Thyroid gland (tissue), 4 donors: ENCODE measurements at regions not wholly inside any gene's neighbourhood (a gene's known extent, or its start where the extent isn't known, plus 50 kb on each side); places are given as distances from the start of the nearest gene placed in this dataset.

Experiments used
- CTCF ChIP-seq, 6 experiments: fragments of 200-600 bp in 3 of 6; fragments of 450-650 bp in 3 of 6; sonication (generic) in 3 of 6; IDR thresholded peaks; one replicate each; pipeline ENCODE4 v1.5.1; 2016 to 2019; ENCODE audit warnings: antibody characterized with exemption in 6 of 6, mild to moderate bottlenecking in 2 of 6, inconsistent platforms in 1 of 6, moderate library complexity in 1 of 6
- POLR2A ChIP-seq, 2 donors: fragments of 450-650 bp; IDR thresholded peaks; one replicate each; pipeline ENCODE4 v1.6.1; 2017; ENCODE audit warnings: antibody characterized with exemption in 2 of 2, mild to moderate bottlenecking in 2 of 2, moderate library complexity in 1 of 2

- TF ChIP-seq CTCF (IDR thresholded peaks at IDR 0.05), result no peak
- TF ChIP-seq POLR2A (IDR thresholded peaks at IDR 0.05), result no peak
Measured at GRCh38 chr15:38112406-38112805, 140.2 kb upstream of the SPRED1 start.
